ENCODE measurements at regions not wholly inside any gene's neighbourhood (a gene's known extent, or its start where the extent isn't known, plus 50 kb on each side); places are given as distances from the start of the nearest gene placed in this dataset.

DNA sequence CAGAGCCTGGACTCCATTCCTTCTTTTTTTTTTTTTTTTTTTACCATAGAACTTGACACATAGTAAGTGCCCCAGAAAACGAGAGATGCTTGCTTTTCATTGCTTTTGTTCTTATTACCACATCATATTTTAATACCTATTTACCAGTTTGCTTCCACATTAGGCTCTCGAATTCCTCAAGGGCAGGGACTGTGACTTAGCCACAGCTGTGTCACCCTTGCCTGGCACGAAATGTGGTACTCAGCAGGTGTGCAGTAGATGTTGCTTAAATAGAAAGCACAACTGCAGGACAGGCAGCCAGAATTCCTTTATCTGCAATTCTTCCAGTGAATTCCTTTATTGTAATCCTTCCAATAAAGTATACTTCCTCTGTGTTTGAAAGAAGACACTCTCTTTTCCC is 393.0 kb downstream of the HAPSTR1 start:
- no peak for DNase-seq

DNA sequence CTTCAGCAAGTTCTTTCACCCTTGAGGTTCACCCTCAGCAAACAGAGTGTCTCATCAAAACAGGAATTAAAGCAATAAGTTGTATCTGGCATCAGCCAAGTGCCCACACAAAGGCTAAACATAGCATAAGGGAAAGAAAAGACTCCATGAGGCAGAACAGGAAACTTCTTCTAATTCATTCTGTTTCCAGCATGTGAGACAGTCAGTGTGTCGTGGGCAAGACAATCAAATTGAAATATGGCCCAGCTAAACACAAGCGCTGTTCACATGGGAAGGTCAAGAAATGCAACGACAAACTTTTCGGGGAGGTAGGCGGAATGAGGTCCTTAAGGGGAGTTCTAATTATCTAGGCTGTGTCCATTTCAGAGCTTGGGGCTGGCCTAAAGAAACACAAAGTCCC is 393.4 kb downstream of the HAPSTR1 start:
- DNase-seq, result no peak

DNA sequence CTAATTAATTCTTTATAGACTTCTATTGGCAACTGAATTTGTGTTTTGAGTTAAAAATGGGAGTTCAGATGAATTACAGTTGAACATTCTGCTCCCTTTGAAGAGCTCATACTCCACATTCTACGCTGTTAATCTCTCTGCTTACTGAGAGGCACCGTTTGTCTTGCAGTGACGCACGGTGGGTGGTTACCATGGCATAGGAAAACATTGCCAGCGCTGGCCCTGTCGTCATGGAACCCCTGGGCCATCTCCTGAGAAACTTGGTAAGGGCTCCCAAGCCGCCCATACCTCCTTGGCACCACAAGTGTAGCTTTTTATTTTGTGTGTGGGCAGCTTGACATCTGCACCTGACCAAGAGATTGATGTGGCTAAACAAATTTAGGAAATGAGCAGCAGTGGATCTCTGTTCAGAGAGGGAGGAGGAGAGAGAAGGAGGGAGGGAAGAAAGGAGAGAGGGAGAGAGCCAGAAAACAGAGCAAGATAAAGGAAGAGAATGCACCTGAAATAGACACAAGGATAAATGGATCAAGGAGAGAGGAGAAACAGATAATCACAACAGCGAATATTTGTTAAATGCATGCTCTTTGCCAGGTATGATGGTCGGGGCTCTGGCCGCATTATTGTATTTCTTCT is 398.5 kb downstream of the HAPSTR1 start:
- no peak for DNase-seq

DNA sequence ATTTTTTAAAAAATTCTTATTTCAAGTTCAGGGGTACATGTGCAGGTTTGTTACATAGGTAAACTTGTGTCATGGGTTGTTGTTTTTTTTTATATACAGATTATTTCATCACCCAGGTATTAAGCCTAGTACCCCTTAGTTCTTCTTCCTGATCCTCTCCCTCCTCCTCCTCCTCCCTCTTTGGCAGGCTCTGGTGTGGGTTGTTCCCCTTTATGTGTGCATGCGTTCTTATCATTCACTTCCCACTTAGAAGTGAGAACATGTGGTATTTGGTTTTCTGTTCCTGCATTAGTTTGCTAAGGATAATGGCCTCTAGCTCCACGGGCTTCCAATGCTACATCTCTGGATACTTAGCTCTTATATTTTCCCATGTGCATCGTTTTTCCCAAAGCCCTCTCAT is 404.4 kb downstream of the HAPSTR1 start:
- no peak for DNase-seq

DNA sequence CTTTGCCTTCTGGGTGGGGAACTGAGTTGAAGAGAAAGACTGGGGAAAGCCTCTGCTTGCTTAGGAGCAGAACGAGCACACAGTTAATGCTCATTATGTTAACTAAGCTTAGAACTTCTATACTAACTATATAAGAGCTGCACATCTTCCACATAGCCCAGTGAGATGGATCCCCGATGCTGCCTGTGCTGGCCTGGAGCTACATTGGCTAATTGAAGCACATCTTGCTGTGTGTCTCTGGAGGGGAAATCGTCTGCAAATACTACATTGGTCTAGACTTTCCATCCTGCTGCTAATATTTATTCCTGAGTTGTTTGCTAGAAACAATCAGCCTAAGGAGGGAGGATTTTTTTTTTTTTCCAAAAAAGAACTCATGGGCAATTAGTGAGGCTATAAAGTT is 406.3 kb downstream of the HAPSTR1 start:
- DNase-seq, result no peak

GRCh38 chr16:9499941-9500593 is 408.6 kb downstream of the HAPSTR1 start:
- no peak for DNase-seq

DNA sequence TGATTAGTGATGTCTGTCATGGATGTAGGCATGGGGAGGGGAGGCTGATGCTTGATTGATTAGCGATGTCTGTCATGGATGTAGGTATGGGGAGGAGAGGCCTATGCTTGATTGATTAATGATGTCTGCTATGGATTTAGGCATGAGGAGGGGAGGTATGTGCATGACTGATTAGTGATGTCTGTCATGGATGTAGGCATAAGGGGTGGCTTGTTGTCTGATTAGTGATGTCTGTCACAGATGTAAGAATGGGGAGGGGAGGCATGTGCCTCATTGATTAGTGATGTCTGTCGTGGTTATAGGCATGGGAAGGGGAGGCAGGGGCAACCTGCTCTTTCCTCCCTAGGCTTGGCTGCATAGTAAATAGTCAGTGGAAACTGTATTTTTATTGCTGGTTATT is 409.4 kb downstream of the HAPSTR1 start:
- no peak for DNase-seq

DNA sequence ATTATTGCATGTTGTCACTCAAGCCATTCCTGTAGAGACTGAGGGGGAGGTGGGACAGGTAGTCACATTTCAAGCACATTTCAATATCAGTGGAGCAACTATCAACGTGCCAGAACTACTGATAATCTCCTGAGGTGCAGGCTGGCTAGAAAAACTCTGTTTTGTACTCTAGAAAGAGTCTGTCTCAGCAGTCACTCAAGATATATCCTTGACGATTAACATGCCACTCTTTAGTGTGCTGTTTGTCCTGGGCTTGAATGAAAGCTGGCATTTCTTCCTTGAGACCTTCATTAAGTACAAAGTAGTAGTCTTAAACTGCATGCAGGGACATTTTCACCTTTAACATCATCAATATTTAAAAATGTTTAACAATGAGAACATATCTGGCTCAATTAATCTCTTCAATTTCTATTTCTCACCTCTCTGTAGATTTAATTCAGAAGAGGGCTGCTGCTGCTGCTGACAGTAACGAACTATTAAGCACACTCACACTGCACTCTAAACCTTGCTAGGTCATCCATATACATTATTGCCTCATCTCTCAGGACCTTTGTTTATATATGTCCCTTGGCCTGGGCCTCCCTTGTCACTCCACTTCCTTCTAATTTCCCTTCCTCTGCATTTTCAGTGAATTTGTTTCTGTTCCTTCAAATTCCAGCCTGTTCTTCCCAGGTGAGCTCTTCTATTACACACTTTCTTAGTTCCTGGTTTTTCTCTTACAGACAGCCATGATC is 412.0 kb downstream of the HAPSTR1 start:
- no peak for DNase-seq

DNA sequence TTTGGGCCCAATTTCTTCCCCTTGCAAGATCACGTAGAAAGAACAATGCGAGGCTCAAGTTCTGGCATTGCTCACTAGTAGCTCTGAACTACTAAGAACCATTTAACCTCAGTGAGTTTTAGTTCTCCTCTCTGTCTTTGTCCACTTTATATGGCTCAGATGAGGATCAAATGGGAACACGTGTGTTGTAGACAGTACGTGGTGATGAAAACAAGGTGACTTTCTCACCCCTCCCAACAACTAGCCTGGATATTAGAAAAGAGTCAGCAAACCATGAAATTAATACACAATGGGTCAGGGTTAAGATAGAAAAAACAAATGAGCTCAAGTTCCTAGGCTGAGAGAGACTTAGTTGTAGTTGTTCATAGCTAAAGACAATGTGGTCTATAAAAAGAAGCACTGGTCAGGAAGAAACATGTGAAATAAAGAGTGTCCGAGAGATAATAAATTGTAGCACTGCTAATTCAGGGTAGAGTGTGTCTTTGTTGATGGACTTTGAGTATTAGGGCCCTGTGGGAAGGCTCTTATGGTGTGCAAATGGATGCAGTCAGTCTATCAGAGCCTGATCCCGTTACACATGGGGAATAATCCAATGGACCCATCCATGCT is 417.0 kb downstream of the HAPSTR1 start:
- DNase-seq, result no peak

GRCh38 chr16:9509663-9510062 is 418.2 kb downstream of the HAPSTR1 start:
- DNase-seq, result no peak

DNA sequence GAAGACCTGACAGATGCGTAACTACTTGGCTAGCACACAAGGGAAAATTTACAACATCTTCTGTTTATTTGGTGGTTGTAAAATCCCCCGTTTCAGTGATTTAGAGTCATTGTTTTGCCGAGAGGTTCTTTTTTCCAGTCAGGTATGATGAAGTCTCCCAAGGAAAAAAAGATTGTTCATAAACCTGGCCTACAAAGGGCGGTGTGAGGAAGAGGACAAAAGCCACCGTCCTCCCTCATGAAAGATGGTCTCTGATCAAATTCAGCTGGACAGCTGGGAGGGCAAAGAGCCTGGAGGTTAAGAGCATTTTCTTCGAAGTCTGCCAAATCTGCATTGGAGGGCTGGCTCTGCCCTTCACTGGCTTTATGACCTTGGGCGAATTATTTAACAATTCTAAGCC is 419.9 kb downstream of the HAPSTR1 start:
- no peak for DNase-seq

DNA sequence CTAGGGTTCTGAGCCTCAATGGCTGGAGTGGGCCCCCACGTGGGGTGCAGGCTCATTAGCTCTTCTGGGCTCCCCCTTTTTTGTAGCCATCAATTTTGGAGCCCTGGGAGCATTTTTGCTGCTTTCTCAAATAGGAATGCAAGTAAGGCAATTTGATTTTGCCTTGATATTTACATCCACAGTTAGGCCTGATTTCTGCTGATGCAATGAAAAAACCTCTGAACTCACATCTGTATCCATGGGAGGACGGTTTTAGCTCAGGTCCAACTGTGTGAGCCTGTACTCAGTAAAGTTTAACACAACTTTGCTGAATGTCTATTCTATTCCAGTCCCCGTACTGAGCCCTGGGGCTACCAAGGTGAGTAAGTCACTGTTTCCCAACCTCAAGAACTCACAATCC is 425.0 kb downstream of the HAPSTR1 start:
- DNase-seq, result no peak

- DNase-seq, result no peak
These were observed 426.6 kb downstream of the HAPSTR1 start for GRCh38 chr16:9518051-9518450.

DNA sequence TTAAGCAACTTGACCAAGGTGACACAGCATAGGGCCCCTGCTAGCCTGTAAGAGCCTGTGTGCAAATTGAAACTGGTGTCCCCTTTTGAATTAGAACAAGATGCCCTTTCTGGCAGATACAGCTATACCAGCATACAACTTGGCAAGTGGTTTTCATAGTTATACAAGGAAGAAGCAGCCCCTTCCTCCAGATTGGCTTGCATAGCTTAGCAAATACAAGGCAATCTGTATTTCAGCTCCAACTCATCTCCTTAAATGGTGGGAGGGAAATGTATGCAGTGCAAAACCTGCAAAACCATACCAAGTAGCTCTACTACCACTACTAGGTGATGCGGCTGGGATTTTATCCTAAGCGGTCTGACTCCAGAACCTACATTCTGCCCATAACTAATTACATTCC is 427.1 kb downstream of the HAPSTR1 start:
- no peak for DNase-seq

DNA sequence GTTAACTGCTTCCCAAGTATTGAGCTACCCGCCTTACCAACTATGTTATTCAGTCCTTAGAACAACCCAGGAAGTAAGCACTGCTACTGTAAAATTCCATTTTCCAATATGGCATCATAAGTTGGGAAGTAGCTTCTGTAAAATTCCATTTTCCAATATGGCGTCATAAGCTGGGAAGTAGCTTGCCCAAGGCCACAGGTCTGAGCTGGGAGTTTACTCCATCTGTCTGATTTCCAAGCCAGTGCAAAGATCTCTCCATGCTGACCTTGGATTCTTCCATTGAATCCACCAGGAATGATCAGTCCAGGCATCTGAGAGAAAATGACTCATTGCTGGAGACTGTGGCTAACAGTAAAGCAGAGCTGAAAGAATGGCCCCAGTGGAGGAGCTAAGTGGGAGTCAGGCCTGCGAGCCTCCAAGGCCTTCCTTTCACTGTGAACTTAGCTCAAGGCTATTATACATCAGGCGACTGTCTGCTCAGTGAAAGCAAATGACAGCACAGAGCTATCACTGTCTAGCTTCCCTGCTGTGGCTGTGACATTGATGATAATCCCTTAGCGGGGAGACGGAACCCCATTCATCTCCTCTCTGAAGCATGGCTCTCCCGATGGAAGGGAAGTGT is 430.4 kb downstream of the HAPSTR1 start:
- no peak for DNase-seq

- no peak for DNase-seq
These were observed 431.2 kb downstream of the HAPSTR1 start for GRCh38 chr16:9522614-9523013.

DNA sequence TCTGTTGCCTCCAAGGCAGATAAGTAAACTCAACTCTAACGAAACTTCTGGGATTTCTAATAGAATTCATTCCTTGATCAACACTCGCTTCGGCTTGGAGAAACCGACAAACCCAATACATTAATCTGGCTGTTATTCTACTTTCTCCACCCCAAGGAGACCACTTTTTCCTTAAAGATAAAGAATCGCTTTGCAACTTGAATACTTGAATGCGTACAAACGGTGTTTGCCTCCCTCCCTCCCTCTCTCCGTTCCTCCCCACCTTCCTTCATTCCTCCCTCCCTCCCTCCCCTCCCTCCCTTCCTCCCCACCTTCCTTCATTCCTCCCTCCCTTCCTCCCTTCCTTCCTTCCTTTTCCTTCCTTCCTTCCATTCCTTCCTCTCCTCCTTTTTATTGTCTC is 432.6 kb downstream of the HAPSTR1 start:
- no peak for DNase-seq

DNA sequence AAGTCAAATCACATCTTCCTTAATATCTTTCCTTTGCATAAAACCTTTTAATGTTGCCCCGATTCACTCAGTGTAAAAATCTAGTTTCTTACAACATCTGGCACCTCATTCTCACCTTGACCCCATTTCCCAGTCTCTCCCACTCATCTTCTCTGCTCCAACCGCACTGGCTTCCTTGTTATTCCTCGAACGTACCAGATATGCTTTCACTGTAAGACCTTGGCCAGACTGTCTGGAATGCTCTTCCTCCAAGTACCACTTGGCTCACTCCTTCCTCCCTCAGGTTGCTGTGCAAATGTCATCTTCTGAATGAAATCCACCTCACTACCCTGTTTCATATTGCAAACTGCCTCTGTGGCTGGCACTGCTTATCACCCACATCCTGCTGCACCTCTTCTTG is 433.6 kb downstream of the HAPSTR1 start:
- no peak for DNase-seq

GRCh38 chr16:9526791-9527190 is 435.3 kb downstream of the HAPSTR1 start:
- no peak for DNase-seq

- DNase-seq, result no peak
These were observed 436.5 kb downstream of the HAPSTR1 start for GRCh38 chr16:9527976-9528375.

DNA sequence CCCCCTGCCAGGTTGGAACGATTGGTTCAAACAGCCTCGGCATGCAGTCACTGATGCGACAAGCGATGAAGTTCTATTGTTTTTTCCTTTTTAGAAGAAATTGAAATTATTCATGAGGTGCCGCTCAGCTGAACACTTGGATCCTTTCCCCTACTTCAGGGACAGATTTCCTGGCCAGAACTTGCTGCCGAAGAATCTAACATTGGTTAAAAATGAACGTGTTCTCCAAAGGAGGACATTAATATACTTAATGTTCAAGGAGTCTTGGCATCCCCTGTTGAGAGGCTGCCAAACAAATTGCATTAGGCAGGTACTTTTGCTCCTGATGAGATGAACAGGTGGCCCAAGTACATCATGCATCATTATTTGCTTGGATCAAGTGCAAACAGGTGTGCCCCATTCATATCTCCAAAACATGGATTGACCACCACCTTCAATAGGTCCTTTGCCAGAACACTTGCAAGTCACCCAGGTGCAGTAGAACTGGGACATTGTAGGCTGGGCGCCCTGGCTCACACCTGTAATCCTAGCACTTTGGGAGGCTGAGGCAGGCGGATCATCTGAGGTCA is 437.2 kb downstream of the HAPSTR1 start:
- no peak for DNase-seq

DNA sequence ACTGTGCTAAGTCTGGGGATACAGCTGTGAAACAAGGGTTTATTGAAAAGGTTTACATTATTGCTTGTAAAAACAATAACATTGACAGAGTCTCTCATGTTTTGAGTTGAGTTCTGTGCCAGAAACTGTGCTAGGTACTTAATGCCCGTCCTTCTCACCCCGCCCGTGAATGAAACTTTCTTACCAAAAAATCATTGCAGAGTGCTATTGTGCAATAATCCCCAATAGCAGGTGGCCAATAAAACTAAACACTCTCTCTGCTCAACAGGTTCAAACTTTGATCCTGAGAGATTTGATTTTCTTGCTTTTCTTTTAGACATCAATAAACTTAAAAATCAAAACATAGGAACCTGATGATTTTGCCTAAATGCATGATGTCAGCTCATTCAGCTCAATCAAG is 441.6 kb downstream of the HAPSTR1 start:
- DNase-seq, result no peak

DNA sequence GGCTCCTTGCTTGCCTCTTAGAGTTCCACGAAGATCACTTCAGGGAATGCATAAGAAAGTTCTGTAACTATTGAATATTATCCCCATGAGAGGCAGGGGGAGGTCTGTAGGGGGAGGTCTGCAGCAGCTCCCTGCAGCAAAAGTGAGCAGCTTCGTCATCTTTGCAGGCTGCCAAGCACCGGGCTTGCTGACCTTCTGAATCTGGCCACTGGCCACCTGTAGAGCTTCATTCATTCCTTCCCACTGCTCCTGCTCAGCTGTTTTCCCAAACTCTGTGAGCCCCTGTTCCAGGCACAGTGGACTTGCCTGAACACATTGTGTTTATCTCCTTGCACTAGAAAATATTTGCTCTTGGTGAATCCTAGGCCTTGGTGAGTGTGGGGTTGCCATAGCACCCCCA is 443.3 kb downstream of the HAPSTR1 start:
- DNase-seq, result no peak
